Parathyroid adenoma (tissue), 2 donors: ENCODE measurements at regions not wholly inside any gene's neighbourhood (a gene's known extent, or its start where the extent isn't known, plus 50 kb on each side); places are given as distances from the start of the nearest gene placed in this dataset.
"Not testable (repeated sequence)": the region's sequence is repeated elsewhere in the genome, so short reads cannot be mapped to it uniquely, and the experiment has no call there.

Source experiments
- H2AFZ ChIP-seq: fragments of 300-600 bp; sonication (generic); one replicate; pipeline ENCODE4 v1.7.0; 2017; ENCODE audit warnings: antibody characterized with exemption, mild to moderate bottlenecking
- H3K27ac ChIP-seq: fragments of 300-600 bp; sonication (generic); one replicate; pipeline ENCODE4 v1.7.0; 2017
- H3K27me3 ChIP-seq: fragments of 300-600 bp; sonication (generic); one replicate; pipeline ENCODE4 v1.7.0; 2017; ENCODE audit warnings: low read length; ENCODE audit not compliant: control insufficient read depth, insufficient read depth
- H3K36me3 ChIP-seq: fragments of 300-600 bp; sonication (generic); one replicate; pipeline ENCODE4 v1.7.0; 2017; ENCODE audit warnings: low read length; ENCODE audit not compliant: control insufficient read depth, insufficient read depth
- H3K4me1 ChIP-seq: fragments of 300-600 bp; sonication (generic); one replicate; pipeline ENCODE4 v1.7.0; 2017; ENCODE audit warnings: control low read depth
- H3K4me2 ChIP-seq: fragments of 300-600 bp; sonication (generic); one replicate; pipeline ENCODE4 v1.7.0; 2017; ENCODE audit warnings: low read length
- H3K4me3 ChIP-seq: fragments of 300-600 bp; sonication (generic); one replicate; pipeline ENCODE4 v1.7.0; 2017; ENCODE audit warnings: low read depth, low read length
- H3K79me2 ChIP-seq: fragments of 300-600 bp; sonication (generic); one replicate; pipeline ENCODE4 v1.7.0; 2017; ENCODE audit warnings: control low read depth
- H3K9ac ChIP-seq: fragments of 300-600 bp; sonication (generic); one replicate; pipeline ENCODE4 v1.7.0; 2017; ENCODE audit warnings: mild to moderate bottlenecking
- H3K9me3 ChIP-seq: fragments of 300-600 bp; sonication (generic); one replicate; pipeline ENCODE4 v1.7.0; 2017; ENCODE audit warnings: low read length; ENCODE audit not compliant: control insufficient read depth
- TF ChIP-seq, protein P1 (sequence below): fragments of 300-600 bp; sonication (generic); IDR thresholded peaks from one replicate; pipeline ENCODE4 v1.7.0; 2017; ENCODE audit warnings: antibody characterized with exemption, mild to moderate bottlenecking
- donor health status: primary hyperparathyroidism.

DNA sequence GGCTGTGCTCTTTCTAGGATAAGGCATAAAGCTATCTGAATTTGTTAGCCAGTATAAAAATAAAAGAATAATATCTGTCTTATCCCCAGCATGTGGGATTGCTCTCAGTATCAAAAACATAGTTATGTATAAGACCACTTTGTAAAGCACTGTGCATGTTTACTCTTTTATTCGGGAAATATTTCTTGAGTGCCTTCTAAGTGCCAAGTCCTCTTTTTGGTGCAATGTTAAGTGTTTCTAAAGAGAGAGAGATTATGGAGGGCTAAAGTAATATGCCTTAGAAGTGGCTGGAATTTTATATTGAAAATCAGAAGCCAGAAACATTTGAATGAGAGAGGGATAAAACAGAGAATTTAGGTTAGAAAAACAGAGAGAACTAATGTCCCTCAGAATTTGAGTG lies 212.0 kb downstream of the ALG10B start:
- H2AFZ ChIP-seq: no peak overlapping the region

DNA sequence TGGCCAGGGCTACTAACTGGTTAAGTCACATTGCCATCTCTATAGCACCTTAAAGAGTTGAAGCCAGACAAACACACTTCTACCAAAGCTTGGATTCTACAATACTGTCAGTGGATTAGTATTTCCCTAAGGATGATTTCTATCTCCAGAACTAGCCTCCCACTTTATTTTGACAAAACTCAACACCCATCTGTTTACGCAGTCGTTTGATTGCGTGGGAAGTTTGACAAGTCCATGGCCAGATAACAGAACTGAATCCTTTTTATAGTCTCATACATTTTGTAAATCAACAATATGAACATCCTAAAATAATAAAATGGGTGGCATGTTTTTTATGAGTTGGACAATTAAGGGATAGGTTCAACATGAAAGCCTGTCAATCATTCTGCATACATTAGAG lies 212.7 kb downstream of the ALG10B start:
- not testable (repeated sequence) for H3K27me3 ChIP-seq, H3K27ac ChIP-seq, H3K9me3 ChIP-seq, H3K36me3 ChIP-seq, H3K79me2 ChIP-seq, H3K4me1 ChIP-seq, H3K4me2 ChIP-seq, H3K4me3 ChIP-seq, H3K9ac ChIP-seq, H2AFZ ChIP-seq

More for the DNA sequence above, 212.0 kb downstream of the ALG10B start:
- Histone ChIP-seq H3K4me3 (no peak overlapping the region), H3K9ac (no peak overlapping the region), H3K4me2 (no peak overlapping the region), H3K79me2 (no peaks in the 10 kb centered on the region), H3K36me3 (no peaks in the 10 kb centered on the region), H3K27me3 (no peaks in the 10 kb centered on the region), H3K27ac (no peak overlapping the region), H3K9me3 (no peaks in the 10 kb centered on the region), H3K4me1 (no peaks in the 10 kb centered on the region)
- TF ChIP-seq, protein P1, sequence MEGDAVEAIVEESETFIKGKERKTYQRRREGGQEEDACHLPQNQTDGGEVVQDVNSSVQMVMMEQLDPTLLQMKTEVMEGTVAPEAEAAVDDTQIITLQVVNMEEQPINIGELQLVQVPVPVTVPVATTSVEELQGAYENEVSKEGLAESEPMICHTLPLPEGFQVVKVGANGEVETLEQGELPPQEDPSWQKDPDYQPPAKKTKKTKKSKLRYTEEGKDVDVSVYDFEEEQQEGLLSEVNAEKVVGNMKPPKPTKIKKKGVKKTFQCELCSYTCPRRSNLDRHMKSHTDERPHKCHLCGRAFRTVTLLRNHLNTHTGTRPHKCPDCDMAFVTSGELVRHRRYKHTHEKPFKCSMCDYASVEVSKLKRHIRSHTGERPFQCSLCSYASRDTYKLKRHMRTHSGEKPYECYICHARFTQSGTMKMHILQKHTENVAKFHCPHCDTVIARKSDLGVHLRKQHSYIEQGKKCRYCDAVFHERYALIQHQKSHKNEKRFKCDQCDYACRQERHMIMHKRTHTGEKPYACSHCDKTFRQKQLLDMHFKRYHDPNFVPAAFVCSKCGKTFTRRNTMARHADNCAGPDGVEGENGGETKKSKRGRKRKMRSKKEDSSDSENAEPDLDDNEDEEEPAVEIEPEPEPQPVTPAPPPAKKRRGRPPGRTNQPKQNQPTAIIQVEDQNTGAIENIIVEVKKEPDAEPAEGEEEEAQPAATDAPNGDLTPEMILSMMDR: no peak

DNA sequence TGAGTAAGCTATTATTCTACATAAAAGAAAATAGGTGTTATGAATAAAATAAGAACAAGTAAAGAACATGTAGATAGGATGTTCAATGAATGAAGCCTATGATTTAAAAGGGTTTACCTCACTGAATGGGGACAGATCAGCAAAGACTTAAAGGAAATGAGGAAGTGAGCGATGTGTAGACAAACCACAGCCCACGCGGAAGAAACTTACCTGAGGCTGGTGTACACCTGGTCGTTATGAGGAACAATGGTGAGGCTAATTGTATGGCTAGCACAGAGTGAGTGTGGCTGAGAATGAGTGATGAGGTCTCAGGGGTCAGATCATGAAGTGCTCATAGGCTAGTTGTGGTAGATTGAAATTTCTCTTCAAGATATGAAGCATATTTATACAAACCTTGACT lies 221.7 kb downstream of the ALG10B start:
- no peaks in the 10 kb centered on the region for H3K27me3 ChIP-seq
- TF ChIP-seq, protein P1: no peak
- H3K4me3 ChIP-seq: no peak overlapping the region
- no peak overlapping the region for H3K9ac ChIP-seq
- no peak overlapping the region for H2AFZ ChIP-seq
- H3K9me3 ChIP-seq: no peaks in the 10 kb centered on the region
- no peaks in the 10 kb centered on the region for H3K36me3 ChIP-seq
- H3K79me2 ChIP-seq: no peaks in the 10 kb centered on the region
- H3K4me2 ChIP-seq: no peak overlapping the region
- H3K4me1 ChIP-seq: no peaks in the 10 kb centered on the region
- H3K27ac ChIP-seq: no peak overlapping the region

DNA sequence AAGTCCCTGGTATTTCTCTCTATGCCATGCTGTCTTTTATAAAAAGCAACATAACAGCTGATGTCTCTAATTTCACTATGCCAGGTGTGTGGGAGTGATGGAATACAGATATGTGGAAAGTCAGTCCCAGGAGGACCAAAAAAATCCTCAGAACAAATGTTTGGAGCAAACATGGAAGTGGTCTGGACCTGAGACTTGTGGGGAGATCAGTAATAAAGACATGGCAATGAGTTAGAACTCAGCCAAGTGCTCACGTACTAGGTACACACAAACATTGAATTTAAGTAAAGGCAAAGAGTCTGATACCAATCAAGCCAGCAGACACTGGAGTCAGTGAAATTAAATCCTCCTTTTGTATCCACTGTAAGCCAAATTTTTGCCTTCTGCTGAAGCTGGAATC lies 223.6 kb downstream of the ALG10B start:
- no peak overlapping the region for H2AFZ ChIP-seq
- H3K4me1 ChIP-seq: no peaks in the 10 kb centered on the region
- no peaks in the 10 kb centered on the region for H3K79me2 ChIP-seq
- no peaks in the 10 kb centered on the region for H3K27me3 ChIP-seq
- H3K36me3 ChIP-seq: no peaks in the 10 kb centered on the region
- H3K4me3 ChIP-seq: no peak overlapping the region
- H3K9me3 ChIP-seq: no peaks in the 10 kb centered on the region
- no peak overlapping the region for H3K27ac ChIP-seq
- TF ChIP-seq, protein P1: no peak
- H3K9ac ChIP-seq: no peak overlapping the region
- no peak overlapping the region for H3K4me2 ChIP-seq

DNA sequence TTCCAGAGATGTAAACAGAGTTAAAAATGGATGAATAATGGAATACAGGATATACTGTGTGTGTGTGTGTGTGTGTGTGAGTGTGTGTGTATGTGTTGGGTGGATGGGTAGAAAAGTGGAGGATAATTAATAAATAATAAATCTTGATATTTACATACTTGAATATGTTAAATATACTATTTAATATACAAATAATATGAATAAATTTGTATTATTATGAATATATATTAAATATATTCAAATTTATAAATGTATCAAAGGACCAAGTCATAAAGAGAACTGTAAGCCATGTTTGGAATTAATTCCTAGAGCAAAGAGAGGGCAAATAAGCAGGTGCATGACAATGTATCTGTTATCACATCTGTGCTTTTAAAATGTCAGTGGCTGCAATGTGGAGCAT lies 225.3 kb downstream of the ALG10B start:
- Histone ChIP-seq H3K4me2 (no peak overlapping the region), H3K4me3 (no peak overlapping the region), H3K79me2 (no peaks in the 10 kb centered on the region), H3K27me3 (no peaks in the 10 kb centered on the region), H3K36me3 (no peaks in the 10 kb centered on the region), H3K9ac (no peak overlapping the region), H3K9me3 (no peaks in the 10 kb centered on the region), H3K4me1 (no peaks in the 10 kb centered on the region), H3K27ac (no peak overlapping the region), H2AFZ (no peak overlapping the region)
- TF ChIP-seq, protein P1: no peak
